Ishikawa (cell line): ENCODE measurements at regions not wholly inside any gene's neighbourhood (a gene's known extent, or its start where the extent isn't known, plus 50 kb on each side); places are given as distances from the start of the nearest gene placed in this dataset.

ENCODE experiments used
- CEBPB ChIP-seq: IDR thresholded peaks from 2 replicates; pipeline ENCODE4 v1.6.1; 2012
- CREB1 ChIP-seq: IDR thresholded peaks from 2 replicates; pipeline ENCODE4 v1.6.1; 2012; ENCODE audit warnings: low read depth
- EGR1 ChIP-seq: IDR thresholded peaks from 2 replicates; pipeline ENCODE4 v1.6.1; 2012
- TAF1 ChIP-seq: IDR thresholded peaks from 2 replicates; pipeline ENCODE4 v1.6.1; 2012; ENCODE audit warnings: low read depth, mild to moderate bottlenecking
- YY1 ChIP-seq: IDR thresholded peaks from 2 replicates; pipeline ENCODE4 v1.6.1; 2012; ENCODE audit warnings: low read depth
- TF ChIP-seq, protein P1 (sequence below): IDR thresholded peaks from 2 replicates; pipeline ENCODE4 v1.6.1; 2012; ENCODE audit warnings: low read depth, mild to moderate bottlenecking
- TF ChIP-seq, protein P2 (sequence below): IDR thresholded peaks from 2 replicates; pipeline ENCODE4 v1.6.1; 2012
- TF ChIP-seq, protein P3 (sequence below): IDR thresholded peaks from 2 replicates; pipeline ENCODE4 v1.6.1; 2012

DNA sequence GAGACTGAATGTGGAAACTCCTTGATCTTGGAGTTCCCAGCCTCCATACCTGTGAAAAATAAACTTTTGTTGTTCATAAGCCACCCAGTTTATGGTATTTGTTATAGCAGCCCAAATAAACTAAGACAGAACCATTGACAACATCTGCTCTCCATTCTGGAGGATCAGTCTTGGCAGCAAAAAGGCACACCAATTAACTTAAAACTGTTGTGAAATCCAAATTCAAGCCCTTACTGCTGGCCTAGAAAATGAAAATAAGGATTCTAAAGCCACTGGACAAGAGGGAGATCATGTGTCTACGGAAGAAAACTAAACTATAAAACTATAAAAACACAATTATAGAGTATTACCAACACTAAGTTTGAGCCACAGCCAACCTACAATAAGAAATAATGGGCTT is 172.1 kb upstream of the RNPC3 start:
- TF ChIP-seq YY1: no peak
- no peak for TF ChIP-seq CEBPB
- TF ChIP-seq CREB1: no peak
- TF ChIP-seq, protein P1, sequence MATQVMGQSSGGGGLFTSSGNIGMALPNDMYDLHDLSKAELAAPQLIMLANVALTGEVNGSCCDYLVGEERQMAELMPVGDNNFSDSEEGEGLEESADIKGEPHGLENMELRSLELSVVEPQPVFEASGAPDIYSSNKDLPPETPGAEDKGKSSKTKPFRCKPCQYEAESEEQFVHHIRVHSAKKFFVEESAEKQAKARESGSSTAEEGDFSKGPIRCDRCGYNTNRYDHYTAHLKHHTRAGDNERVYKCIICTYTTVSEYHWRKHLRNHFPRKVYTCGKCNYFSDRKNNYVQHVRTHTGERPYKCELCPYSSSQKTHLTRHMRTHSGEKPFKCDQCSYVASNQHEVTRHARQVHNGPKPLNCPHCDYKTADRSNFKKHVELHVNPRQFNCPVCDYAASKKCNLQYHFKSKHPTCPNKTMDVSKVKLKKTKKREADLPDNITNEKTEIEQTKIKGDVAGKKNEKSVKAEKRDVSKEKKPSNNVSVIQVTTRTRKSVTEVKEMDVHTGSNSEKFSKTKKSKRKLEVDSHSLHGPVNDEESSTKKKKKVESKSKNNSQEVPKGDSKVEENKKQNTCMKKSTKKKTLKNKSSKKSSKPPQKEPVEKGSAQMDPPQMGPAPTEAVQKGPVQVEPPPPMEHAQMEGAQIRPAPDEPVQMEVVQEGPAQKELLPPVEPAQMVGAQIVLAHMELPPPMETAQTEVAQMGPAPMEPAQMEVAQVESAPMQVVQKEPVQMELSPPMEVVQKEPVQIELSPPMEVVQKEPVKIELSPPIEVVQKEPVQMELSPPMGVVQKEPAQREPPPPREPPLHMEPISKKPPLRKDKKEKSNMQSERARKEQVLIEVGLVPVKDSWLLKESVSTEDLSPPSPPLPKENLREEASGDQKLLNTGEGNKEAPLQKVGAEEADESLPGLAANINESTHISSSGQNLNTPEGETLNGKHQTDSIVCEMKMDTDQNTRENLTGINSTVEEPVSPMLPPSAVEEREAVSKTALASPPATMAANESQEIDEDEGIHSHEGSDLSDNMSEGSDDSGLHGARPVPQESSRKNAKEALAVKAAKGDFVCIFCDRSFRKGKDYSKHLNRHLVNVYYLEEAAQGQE: no peak
- TF ChIP-seq, protein P2, sequence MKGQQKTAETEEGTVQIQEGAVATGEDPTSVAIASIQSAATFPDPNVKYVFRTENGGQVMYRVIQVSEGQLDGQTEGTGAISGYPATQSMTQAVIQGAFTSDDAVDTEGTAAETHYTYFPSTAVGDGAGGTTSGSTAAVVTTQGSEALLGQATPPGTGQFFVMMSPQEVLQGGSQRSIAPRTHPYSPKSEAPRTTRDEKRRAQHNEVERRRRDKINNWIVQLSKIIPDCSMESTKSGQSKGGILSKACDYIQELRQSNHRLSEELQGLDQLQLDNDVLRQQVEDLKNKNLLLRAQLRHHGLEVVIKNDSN: no peak
- no peak for TF ChIP-seq TAF1
- TF ChIP-seq, protein P3, sequence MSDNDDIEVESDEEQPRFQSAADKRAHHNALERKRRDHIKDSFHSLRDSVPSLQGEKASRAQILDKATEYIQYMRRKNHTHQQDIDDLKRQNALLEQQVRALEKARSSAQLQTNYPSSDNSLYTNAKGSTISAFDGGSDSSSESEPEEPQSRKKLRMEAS: no peak
- no peak for TF ChIP-seq EGR1
